HG02642 (cell line): ENCODE measurements at regions not wholly inside any gene's neighbourhood (a gene's known extent, or its start where the extent isn't known, plus 50 kb on each side); places are given as distances from the start of the nearest gene placed in this dataset.

ENCODE experiments used
- ATAC-seq: cut with Tn5 transposase; IDR thresholded peaks from one replicate; pipeline ENCODE4 v1.9.1; 2021; ENCODE audit warnings: mild to moderate bottlenecking; ENCODE audit not compliant: unreplicated experiment, poor library complexity

- no peak for ATAC-seq
Observed at GRCh38 chr3:124229836-124230235, 237.9 kb upstream of the ROPN1 start.

- no peak for ATAC-seq
Observed at GRCh38 chr3:124230432-124230831, 238.5 kb upstream of the ROPN1 start.

DNA sequence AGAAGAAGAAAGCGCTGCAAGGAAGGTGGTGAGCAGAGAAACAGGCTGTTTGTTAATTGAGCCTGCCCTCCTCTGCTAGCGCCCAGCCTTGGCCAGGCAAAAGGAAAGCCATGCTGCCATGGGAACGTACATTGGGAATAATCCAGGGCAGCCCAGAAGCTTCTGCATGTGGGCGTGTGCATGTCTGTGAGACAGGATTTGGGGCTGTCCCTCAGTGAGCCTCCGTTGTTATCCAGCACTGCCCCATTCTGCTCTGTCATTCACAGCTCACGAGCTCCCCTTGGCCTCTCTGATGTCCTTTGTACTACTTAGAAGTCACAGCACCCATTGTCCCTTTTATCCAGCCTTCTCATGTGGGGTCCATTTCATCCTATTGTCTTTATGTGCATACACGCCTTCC, 239.1 kb upstream of the ROPN1 start:
- ATAC-seq, result no peak

GRCh38 chr3:124234852-124235252, 242.9 kb upstream of the ROPN1 start:
- ATAC-seq, result no peak

GRCh38 chr3:124235446-124235845, 243.5 kb upstream of the ROPN1 start:
- ATAC-seq, result no peak

DNA sequence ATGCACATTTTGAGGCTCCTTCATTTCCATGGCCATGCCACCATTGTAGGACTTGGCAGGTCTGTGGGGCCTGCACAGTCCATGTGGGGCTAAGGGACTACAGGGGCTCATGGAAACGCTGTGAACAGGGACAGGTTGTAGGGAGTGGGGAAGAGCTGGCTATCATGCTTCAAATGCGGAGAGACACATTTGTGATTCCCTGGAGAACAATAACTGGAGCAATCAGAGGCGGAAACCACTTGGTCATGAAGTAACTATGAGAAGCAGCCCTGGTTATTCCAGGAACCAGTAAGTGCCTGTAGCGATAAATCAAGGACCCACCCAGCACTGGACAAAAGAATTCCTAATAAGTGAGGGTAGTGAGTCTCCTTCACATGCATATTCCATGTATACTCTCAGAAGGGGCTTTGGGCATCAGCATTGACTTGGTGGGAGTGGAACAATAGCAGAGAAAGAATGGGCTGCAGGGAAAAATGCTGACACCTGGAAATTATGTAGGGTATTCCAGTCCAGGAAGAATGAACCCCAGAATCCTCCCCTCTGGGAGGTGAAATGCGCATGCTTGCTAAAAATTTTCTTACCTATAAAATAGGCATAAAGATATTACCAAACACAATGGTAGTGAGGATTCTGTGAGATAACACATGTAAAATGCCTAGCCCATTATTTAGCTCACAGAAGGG, 251.4 kb upstream of the ROPN1 start:
- no peak for ATAC-seq

DNA sequence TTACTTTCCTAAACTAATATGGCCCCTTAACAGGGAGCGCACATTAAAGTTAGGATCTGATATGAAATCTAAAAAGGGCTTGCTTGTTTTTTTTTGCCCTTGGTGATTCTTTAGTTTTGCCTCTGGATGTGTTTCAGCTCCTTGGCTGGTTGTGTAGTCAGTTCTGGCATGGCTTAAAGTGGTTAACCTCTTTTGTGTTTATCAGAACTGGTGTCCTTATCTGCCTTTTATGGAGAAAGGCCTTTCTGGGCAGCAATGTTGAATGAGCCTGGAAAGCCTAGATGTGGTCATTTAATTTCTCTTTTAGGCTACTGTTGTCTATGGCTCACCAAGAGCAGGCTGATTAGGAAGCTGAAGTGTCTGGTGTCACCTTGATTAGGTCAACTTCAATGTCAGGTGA, 254.5 kb upstream of the ROPN1 start:
- no peak for ATAC-seq

GRCh38 chr3:124246949-124247348, 255.0 kb upstream of the ROPN1 start:
- ATAC-seq, result no peak

DNA sequence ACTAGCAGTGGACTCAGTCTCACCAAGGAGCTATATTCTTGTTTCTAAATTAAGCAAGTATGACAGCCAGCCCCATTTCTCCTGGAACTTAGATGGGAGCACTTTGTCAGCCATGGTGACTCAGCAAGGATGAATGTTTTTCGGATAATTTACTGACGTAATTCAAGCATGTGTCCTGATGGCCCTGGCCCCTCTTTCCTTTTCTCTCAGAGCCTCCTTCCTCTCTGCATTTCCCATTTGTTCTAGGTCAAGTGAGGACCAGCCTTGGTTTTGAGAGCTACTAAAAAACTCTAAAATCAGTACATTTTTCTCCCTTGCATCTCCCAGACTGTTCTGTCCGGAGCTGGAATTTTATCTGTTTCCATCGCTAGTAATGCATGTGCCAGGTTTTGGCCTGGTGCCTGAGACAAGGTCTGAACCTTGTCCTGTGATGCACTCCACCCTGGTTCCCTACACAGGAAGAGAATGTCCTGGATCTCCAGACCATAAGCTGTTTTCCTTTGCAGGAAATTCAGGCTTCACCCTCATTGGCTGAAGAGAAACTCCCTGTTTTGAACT, 256.6 kb upstream of the ROPN1 start:
- no peak for ATAC-seq

DNA sequence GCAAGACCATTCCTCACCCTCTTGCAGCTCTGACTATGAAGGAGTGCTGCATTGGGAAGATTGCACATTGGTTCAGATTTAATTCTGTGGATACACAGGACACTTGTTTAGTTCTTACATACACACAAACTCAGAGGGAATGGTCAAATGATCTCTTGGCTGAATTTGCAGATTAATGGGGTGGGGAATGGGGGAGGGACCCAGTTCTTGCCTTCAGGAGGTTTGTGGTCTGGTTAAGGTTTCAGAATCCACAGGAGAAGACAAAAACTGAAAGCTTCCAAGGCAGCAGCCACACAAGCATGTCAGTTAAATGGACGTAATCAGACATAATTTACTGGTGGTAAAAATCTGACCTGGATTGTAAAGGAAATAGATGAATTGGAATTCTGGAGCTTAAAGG, 257.1 kb upstream of the ROPN1 start:
- no peak for ATAC-seq

GRCh38 chr3:124250053-124250452, 258.1 kb upstream of the ROPN1 start:
- ATAC-seq, result no peak

GRCh38 chr3:124256156-124256555, 264.2 kb upstream of the ROPN1 start:
- no peak for ATAC-seq

- no peak for ATAC-seq
Observed at GRCh38 chr3:124256599-124256998, 264.7 kb upstream of the ROPN1 start.

DNA sequence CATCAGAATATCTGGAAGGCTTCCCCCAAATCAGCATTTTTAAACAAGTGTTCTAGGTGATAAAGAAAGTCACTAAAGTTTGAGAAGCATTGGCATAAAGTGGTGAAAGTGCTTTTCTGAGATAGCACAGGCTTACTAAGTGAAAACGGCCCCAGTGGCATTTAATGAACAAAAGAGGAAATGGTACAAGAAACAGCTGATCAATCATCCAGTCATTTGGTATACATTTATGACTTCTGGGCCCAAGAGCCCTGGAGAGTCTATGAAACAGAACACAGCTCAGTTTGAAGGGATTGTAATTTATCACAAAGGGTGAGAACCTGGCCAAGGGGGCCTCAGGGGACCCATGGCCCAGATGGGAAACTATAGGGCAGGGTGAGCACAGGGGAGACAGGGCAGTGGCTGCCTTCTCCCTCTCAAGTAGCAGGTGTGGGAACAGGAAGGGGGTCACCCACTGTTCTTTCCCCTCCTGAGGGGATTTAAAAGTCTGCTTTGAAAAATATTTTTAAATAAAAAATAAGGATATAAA, 265.5 kb upstream of the ROPN1 start:
- no peak for ATAC-seq

DNA sequence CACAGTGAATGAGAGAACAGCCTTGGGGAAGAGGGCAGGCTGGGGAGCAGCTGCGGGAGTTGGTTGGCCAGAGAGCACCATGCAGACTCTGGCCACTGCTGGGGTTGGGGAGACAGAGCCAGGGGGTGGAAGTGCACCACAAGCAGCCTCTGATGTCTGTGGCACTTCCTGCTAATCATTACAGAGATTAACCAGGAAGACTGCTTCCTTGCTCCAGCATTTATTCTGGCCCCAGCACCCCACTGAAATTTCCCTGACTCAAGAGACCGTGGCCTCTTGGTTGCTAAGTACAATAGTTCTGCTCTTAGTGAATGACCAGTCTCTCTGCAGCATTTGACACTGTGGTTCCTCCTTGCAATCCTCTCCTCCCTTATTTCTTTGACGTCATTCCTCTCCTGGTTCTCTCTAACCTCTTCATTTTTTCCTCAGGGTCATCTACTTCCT, 266.2 kb upstream of the ROPN1 start:
- no peak for ATAC-seq

DNA sequence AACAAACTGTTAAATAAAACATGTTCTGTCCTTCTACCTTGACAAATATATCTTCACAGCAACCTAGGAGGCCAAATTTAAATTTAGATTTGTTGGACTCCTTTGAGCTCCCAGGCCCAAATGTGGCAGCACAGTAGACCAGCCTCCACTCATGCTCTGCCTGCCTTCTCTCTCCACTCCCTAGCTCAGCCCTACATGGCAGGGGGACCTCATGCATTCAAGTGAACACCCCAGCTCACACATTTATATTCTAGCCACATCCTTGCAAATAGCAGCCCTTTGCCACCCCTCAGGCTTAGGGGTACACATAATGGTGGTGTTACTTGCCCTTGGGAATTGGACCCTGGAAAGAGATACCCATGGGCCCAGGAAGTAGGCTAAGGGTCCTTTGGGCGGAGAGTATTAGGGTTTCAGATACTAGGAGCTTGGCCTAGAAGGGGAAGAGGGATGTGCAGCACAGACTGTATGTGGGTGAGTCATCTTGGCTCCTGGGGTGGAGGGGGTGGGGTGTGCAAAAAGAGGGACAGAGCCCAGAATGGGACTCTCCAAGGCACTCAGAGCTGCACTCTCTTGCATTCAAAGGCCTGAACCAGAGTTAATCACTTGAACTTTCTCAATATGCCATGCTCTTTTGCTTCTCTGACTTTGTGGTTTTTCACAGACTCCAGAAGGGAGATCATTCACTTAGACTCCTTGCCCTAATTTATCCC, 268.4 kb upstream of the ROPN1 start:
- no peak for ATAC-seq

- no peak for ATAC-seq
Observed at GRCh38 chr3:124261306-124261705, 269.4 kb upstream of the ROPN1 start.

DNA sequence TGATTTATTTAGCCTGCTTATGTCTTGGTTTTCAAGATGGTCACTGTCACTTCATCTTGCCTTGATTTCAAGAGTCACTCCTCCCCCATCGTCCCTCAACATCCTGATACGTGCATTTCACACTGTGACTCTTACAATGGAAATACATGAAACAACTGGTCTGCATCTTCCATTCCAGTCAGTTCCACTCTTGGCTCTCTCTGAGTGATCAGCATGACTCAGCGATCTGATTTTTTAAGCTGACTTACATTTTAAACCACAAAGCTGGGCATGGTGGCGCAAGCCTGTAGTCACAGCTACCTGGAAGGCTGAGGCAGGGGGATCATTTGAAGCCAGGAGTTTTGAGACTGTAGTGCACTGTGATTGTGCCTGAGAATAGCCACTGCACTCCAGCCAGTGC, 271.2 kb upstream of the ROPN1 start:
- ATAC-seq, result no peak

DNA sequence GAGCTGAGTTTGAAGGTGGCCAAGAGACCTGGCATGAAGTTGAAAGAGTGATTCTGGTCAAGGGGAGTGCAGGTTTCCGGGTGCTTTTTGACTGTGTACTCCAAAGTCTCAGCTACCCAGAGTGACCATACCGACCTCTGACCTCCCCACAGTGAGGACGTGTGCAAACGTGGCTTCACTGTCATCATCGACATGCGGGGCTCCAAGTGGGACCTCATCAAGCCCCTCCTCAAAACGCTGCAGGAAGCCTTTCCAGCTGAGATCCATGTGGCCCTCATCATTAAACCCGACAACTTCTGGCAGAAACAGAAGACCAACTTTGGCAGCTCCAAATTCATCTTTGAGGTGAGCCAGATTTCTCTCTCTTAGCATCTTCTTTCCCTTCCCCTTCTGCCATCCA, 272.4 kb upstream of the ROPN1 start:
- no peak for ATAC-seq

DNA sequence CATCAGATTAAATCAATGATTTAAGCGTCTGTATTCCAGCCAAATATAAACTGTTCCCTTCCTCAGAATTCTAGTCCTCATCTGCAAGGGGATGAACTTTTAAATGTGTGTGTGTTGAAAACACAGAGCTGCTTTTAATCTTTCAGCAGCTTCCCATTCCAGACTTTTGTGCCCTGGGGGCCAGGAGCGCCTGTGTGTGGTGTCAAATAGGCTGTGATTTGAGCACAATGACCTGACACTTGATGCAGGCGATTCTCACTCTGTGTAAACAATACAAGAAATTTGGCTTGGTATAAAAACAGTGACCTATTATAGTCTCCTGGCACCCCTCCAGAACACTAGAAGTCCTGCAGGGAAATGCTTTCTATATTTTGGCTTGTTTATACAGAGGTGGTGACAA, 274.6 kb upstream of the ROPN1 start:
- no peak for ATAC-seq

- no peak for ATAC-seq
Observed at GRCh38 chr3:124267406-124267805, 275.5 kb upstream of the ROPN1 start.

DNA sequence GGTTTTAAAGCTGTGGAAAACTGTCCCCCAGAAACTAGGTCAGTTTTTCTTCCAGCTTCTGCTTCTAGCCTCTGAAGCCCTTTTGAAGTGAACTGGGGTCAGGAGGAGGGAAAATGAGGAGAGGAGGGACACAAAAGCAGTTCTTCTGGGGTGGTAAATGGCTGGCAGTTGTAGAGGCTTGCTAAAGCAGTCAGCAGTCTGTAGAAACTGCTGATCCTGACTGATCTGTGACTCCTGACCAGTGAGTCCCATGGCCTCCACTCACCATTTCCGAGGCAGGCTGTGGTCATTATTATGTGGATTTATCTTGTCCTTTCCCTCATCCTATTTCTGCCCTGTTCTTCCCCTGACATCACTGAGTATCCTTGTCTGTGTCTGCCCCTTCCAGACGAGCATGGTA, 276.4 kb upstream of the ROPN1 start:
- no peak for ATAC-seq
